ENCODE measurements at regions not wholly inside any gene's neighbourhood (a gene's known extent, or its start where the extent isn't known, plus 50 kb on each side); places are given as distances from the start of the nearest gene placed in this dataset.

- TF ChIP-seq CTCF (IDR thresholded peaks at IDR 0.05; ENCODE audit: unreplicated experiment in 3 of 3) = no peak
- Mint-ChIP-seq H3K4me3 (peak overlapping the region in 2 of 3 experiments; percentile 26 to 27), H3K9me3 (peaks cover 18% of the 10 kb centered on the region), H3K36me3 (ENCODE audit: low read depth) (peaks cover 21% of the 10 kb centered on the region), H3K27ac (peak overlapping the region; percentile 67 to 84 (median 77)), H3K4me1 (peaks cover 42% of the 10 kb centered on the region), H3K27me3 (ENCODE audit: low read depth) (peaks cover 4% of the 10 kb centered on the region)
Observed at GRCh38 chr4:123876671-123877101, 480.1 kb downstream of the SPRY1 start.

- Mint-ChIP-seq H3K27me3 (ENCODE audit: low read depth) (peaks cover 4% of the 10 kb centered on the region), H3K4me1 (peaks cover 33% of the 10 kb centered on the region), H3K9me3 (peaks cover 18% of the 10 kb centered on the region), H3K36me3 (ENCODE audit: low read depth) (peaks cover 21% of the 10 kb centered on the region), H3K27ac (peak overlapping the region in 1 of 3 experiments; percentile 33), H3K4me3 (no peak overlapping the region)
- TF ChIP-seq CTCF (IDR thresholded peaks at IDR 0.05; ENCODE audit: unreplicated experiment in 3 of 3) = no peak
Observed at GRCh38 chr4:123877551-123877950, 481.0 kb downstream of the SPRY1 start.

- Mint-ChIP-seq H3K4me1 (peaks cover 19% of the 10 kb centered on the region), H3K27ac (peak overlapping the region in 2 of 3 experiments; percentile 21 to 27), H3K9me3 (peaks cover 23% of the 10 kb centered on the region), H3K36me3 (ENCODE audit: low read depth) (peaks cover 25% of the 10 kb centered on the region), H3K27me3 (ENCODE audit: low read depth) (peaks cover 4% of the 10 kb centered on the region), H3K4me3 (no peak overlapping the region)
- no peak for TF ChIP-seq CTCF (IDR thresholded peaks at IDR 0.05; ENCODE audit: unreplicated experiment in 3 of 3)
Observed at GRCh38 chr4:123878976-123879375, 482.4 kb downstream of the SPRY1 start.

GRCh38 chr4:123880631-123881030, 484.0 kb downstream of the SPRY1 start:
- H3K27me3 Mint-ChIP-seq (ENCODE audit: low read depth) = peaks cover 9% of the 10 kb centered on the region
- H3K9me3 Mint-ChIP-seq = peaks cover 31% of the 10 kb centered on the region
- peaks cover 29% of the 10 kb centered on the region for H3K36me3 Mint-ChIP-seq (ENCODE audit: low read depth)
- no peak overlapping the region for H3K4me3 Mint-ChIP-seq
- no peak for TF ChIP-seq CTCF (IDR thresholded peaks at IDR 0.05; ENCODE audit: unreplicated experiment in 3 of 3)
- peaks cover 10% of the 10 kb centered on the region for H3K4me1 Mint-ChIP-seq
- no peak overlapping the region for H3K27ac Mint-ChIP-seq

GRCh38 chr4:123884922-123885321, 488.3 kb downstream of the SPRY1 start:
- Mint-ChIP-seq H3K27me3 (ENCODE audit: low read depth) (peaks cover 9% of the 10 kb centered on the region), H3K9me3 (peaks cover 24% of the 10 kb centered on the region), H3K36me3 (ENCODE audit: low read depth) (peaks cover 14% of the 10 kb centered on the region), H3K4me1 (peaks cover 6% of the 10 kb centered on the region), H3K4me3 (no peak overlapping the region), H3K27ac (no peak overlapping the region)
- no peak for TF ChIP-seq CTCF (IDR thresholded peaks at IDR 0.05; ENCODE audit: unreplicated experiment in 3 of 3)

GRCh38 chr4:123889507-123889906, 492.9 kb downstream of the SPRY1 start:
- peaks cover 45% of the 10 kb centered on the region for H3K4me1 Mint-ChIP-seq
- no peak overlapping the region for H3K4me3 Mint-ChIP-seq
- H3K27ac Mint-ChIP-seq = peak overlapping the region in 2 of 3 experiments; percentile 87 to 98
- peaks cover 13% of the 10 kb centered on the region for H3K9me3 Mint-ChIP-seq
- H3K27me3 Mint-ChIP-seq (ENCODE audit: low read depth) = peaks cover 5% of the 10 kb centered on the region
- TF ChIP-seq CTCF (IDR thresholded peaks at IDR 0.05; ENCODE audit: unreplicated experiment in 3 of 3) = no peak
- peaks cover 4% of the 10 kb centered on the region for H3K36me3 Mint-ChIP-seq (ENCODE audit: low read depth)
